ENCODE measurements at regions not wholly inside any gene's neighbourhood (a gene's known extent, or its start where the extent isn't known, plus 50 kb on each side); places are given as distances from the start of the nearest gene placed in this dataset.

- Histone ChIP-seq H3K4me1 (ENCODE audit: insufficient read depth, low read length) (no peaks in the 10 kb centered on the region), H3K4me3 (ENCODE audit: low read length) (no peak overlapping the region), H3K27me3 (ENCODE audit: insufficient read depth, low read length) (no peaks in the 10 kb centered on the region), H3K9me3 (ENCODE audit: low read depth, low read length) (no peaks in the 10 kb centered on the region)
These were observed 190.4 kb downstream of the BRD1 start for GRCh38 chr22:49637255-49637760.

GRCh38 chr22:49636649-49637048, 191.0 kb downstream of the BRD1 start:
- Histone ChIP-seq H3K4me3 (ENCODE audit: low read length) (no peak overlapping the region), H3K9me3 (ENCODE audit: low read depth, low read length) (no peaks in the 10 kb centered on the region), H3K27me3 (ENCODE audit: insufficient read depth, low read length) (no peaks in the 10 kb centered on the region)

GRCh38 chr22:49636214-49636613, 191.5 kb downstream of the BRD1 start:
- H3K4me3 ChIP-seq (ENCODE audit: low read length) = no peak overlapping the region
- H3K4me1 ChIP-seq (ENCODE audit: insufficient read depth, low read length) = no peaks in the 10 kb centered on the region
- H3K9me3 ChIP-seq (ENCODE audit: low read depth, low read length) = no peaks in the 10 kb centered on the region
- H3K27me3 ChIP-seq (ENCODE audit: insufficient read depth, low read length) = no peaks in the 10 kb centered on the region

More at GRCh38 chr22:49636649-49637048, 191.0 kb downstream of the BRD1 start:
- no peaks in the 10 kb centered on the region for H3K4me1 ChIP-seq (ENCODE audit: insufficient read depth, low read length)

- Histone ChIP-seq H3K4me1 (ENCODE audit: insufficient read depth, low read length) (no peaks in the 10 kb centered on the region), H3K4me3 (ENCODE audit: low read length) (no peak overlapping the region), H3K9me3 (ENCODE audit: low read depth, low read length) (no peaks in the 10 kb centered on the region), H3K27me3 (ENCODE audit: insufficient read depth, low read length) (no peaks in the 10 kb centered on the region)
These were observed 193.5 kb downstream of the BRD1 start for GRCh38 chr22:49634006-49634772.

- H3K4me3 ChIP-seq (ENCODE audit: low read length) = no peak overlapping the region
These were observed 194.7 kb downstream of the BRD1 start for GRCh38 chr22:49633010-49633324.

GRCh38 chr22:49632199-49633009, 195.3 kb downstream of the BRD1 start:
- Histone ChIP-seq H3K4me3 (ENCODE audit: low read length) (no peak overlapping the region), H3K4me1 (ENCODE audit: insufficient read depth, low read length) (no peaks in the 10 kb centered on the region), H3K9me3 (ENCODE audit: low read depth, low read length) (no peaks in the 10 kb centered on the region), H3K27me3 (ENCODE audit: insufficient read depth, low read length) (no peaks in the 10 kb centered on the region)

More at GRCh38 chr22:49633010-49633324, 194.7 kb downstream of the BRD1 start:
- no peaks in the 10 kb centered on the region for H3K4me1 ChIP-seq (ENCODE audit: insufficient read depth, low read length)
- H3K9me3 ChIP-seq (ENCODE audit: low read depth, low read length) = no peaks in the 10 kb centered on the region
- H3K27me3 ChIP-seq (ENCODE audit: insufficient read depth, low read length) = no peaks in the 10 kb centered on the region

GRCh38 chr22:49630448-49630946, 197.2 kb downstream of the BRD1 start:
- Histone ChIP-seq H3K27me3 (ENCODE audit: insufficient read depth, low read length) (no peaks in the 10 kb centered on the region), H3K4me3 (ENCODE audit: low read length) (no peak overlapping the region), H3K4me1 (ENCODE audit: insufficient read depth, low read length) (no peaks in the 10 kb centered on the region), H3K9me3 (ENCODE audit: low read depth, low read length) (no peaks in the 10 kb centered on the region)

GRCh38 chr22:49629586-49630447, 197.9 kb downstream of the BRD1 start:
- Histone ChIP-seq H3K9me3 (ENCODE audit: low read depth, low read length) (no peaks in the 10 kb centered on the region), H3K4me1 (ENCODE audit: insufficient read depth, low read length) (no peaks in the 10 kb centered on the region), H3K4me3 (ENCODE audit: low read length) (no peak overlapping the region), H3K27me3 (ENCODE audit: insufficient read depth, low read length) (no peaks in the 10 kb centered on the region)

GRCh38 chr22:49629261-49629570, 198.5 kb downstream of the BRD1 start:
- H3K4me1 ChIP-seq (ENCODE audit: insufficient read depth, low read length) = no peaks in the 10 kb centered on the region
- H3K27me3 ChIP-seq (ENCODE audit: insufficient read depth, low read length) = no peaks in the 10 kb centered on the region
- H3K4me3 ChIP-seq (ENCODE audit: low read length) = no peak overlapping the region
- H3K9me3 ChIP-seq (ENCODE audit: low read depth, low read length) = no peaks in the 10 kb centered on the region

- H3K4me3 ChIP-seq (ENCODE audit: low read length) = no peak overlapping the region
- H3K9me3 ChIP-seq (ENCODE audit: low read depth, low read length) = no peaks in the 10 kb centered on the region
- no peaks in the 10 kb centered on the region for H3K4me1 ChIP-seq (ENCODE audit: insufficient read depth, low read length)
- H3K27me3 ChIP-seq (ENCODE audit: insufficient read depth, low read length) = no peaks in the 10 kb centered on the region
These were observed 199.0 kb downstream of the BRD1 start for GRCh38 chr22:49628391-49629260.

- Histone ChIP-seq H3K4me1 (ENCODE audit: insufficient read depth, low read length) (no peaks in the 10 kb centered on the region), H3K9me3 (ENCODE audit: low read depth, low read length) (no peaks in the 10 kb centered on the region), H3K4me3 (ENCODE audit: low read length) (no peak overlapping the region), H3K27me3 (ENCODE audit: insufficient read depth, low read length) (no peaks in the 10 kb centered on the region)
These were observed 200.2 kb downstream of the BRD1 start for GRCh38 chr22:49627217-49628181.

GRCh38 chr22:49626361-49627216, 201.1 kb downstream of the BRD1 start:
- Histone ChIP-seq H3K27me3 (ENCODE audit: insufficient read depth, low read length) (no peaks in the 10 kb centered on the region), H3K4me1 (ENCODE audit: insufficient read depth, low read length) (no peaks in the 10 kb centered on the region), H3K4me3 (ENCODE audit: low read length) (no peak overlapping the region), H3K9me3 (ENCODE audit: low read depth, low read length) (no peaks in the 10 kb centered on the region)

Measured in mononuclear cell (primary cell).